OCI-LY3 (cell line): ENCODE measurements at regions not wholly inside any gene's neighbourhood (a gene's known extent, or its start where the extent isn't known, plus 50 kb on each side); places are given as distances from the start of the nearest gene placed in this dataset.

Source experiments
- EZH2phosphoT487 ChIP-seq: fragments of 200-600 bp; shearing (Covaris generic); IDR thresholded peaks from 2 replicates; pipeline ENCODE4 v1.6.1; 2018; ENCODE audit warnings: antibody characterized with exemption, mixed run types, low read depth
- TF ChIP-seq, protein P1 (sequence below): fragments of 200-600, 300-600 bp; sonication (generic); IDR thresholded peaks from 2 replicates; pipeline ENCODE4 v1.5.1; 2014; ENCODE audit warnings: antibody characterized with exemption, low read length, low read depth

DNA sequence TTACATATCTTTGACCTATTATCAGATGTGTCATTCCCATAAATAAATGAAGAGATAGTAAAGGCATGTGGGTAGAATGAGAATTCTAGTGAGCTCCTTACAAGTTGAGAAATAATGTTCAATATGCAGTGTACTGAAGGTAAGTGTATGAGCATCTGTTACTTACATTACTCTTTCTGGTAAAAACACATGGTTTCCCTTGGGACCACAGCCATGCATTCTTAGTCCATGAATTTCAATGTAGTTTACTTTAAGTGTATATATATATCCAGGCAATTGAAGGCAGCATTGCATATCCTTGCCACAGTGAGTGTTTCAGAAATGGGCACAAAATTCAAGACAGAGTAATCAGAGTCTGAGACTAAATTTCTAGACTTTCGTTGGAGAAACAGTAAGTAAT lies 277.2 kb downstream of the CXXC4 start:
- TF ChIP-seq, protein P1, sequence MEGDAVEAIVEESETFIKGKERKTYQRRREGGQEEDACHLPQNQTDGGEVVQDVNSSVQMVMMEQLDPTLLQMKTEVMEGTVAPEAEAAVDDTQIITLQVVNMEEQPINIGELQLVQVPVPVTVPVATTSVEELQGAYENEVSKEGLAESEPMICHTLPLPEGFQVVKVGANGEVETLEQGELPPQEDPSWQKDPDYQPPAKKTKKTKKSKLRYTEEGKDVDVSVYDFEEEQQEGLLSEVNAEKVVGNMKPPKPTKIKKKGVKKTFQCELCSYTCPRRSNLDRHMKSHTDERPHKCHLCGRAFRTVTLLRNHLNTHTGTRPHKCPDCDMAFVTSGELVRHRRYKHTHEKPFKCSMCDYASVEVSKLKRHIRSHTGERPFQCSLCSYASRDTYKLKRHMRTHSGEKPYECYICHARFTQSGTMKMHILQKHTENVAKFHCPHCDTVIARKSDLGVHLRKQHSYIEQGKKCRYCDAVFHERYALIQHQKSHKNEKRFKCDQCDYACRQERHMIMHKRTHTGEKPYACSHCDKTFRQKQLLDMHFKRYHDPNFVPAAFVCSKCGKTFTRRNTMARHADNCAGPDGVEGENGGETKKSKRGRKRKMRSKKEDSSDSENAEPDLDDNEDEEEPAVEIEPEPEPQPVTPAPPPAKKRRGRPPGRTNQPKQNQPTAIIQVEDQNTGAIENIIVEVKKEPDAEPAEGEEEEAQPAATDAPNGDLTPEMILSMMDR = no peak
- no peak for TF ChIP-seq EZH2phosphoT487
